ENCODE measurements at regions not wholly inside any gene's neighbourhood (a gene's known extent, or its start where the extent isn't known, plus 50 kb on each side); places are given as distances from the start of the nearest gene placed in this dataset.

DNA sequence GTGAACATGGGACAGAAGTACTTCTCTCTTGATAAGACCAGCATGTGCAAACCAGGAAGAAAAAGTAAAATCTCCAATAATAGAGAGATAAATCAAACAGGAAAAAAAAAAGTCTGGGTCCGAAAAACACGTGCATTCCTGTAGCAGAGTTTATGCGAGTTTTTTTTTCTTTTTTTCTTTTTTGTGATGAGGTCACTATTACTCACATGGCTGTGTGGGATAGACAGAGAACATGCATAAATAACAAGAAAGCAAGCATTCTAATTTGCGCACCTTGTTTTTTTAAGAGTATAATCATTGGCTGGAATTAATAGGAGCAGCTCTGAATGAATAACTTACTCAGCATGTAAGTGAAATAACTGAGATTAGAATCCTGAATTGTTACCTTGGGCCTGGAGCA lies 91.9 kb upstream of the CPM start:
- TF ChIP-seq, protein P1, sequence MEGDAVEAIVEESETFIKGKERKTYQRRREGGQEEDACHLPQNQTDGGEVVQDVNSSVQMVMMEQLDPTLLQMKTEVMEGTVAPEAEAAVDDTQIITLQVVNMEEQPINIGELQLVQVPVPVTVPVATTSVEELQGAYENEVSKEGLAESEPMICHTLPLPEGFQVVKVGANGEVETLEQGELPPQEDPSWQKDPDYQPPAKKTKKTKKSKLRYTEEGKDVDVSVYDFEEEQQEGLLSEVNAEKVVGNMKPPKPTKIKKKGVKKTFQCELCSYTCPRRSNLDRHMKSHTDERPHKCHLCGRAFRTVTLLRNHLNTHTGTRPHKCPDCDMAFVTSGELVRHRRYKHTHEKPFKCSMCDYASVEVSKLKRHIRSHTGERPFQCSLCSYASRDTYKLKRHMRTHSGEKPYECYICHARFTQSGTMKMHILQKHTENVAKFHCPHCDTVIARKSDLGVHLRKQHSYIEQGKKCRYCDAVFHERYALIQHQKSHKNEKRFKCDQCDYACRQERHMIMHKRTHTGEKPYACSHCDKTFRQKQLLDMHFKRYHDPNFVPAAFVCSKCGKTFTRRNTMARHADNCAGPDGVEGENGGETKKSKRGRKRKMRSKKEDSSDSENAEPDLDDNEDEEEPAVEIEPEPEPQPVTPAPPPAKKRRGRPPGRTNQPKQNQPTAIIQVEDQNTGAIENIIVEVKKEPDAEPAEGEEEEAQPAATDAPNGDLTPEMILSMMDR (IDR thresholded peaks at IDR 0.05; ENCODE audit: low read depth, low read length, poor library complexity, severe bottlenecking) = no peak
- TF ChIP-seq EZH2phosphoT487 (IDR thresholded peaks at IDR 0.05; ENCODE audit: borderline replicate concordance, low read length) = no peak

Data from DOHH2 (cell line).